Stimulated activated naive CD4-positive, alpha-beta T cell treated with Interleukin-2 at 50 U/mL for 16 hours (primary cell): ENCODE measurements at regions not wholly inside any gene's neighbourhood (a gene's known extent, or its start where the extent isn't known, plus 50 kb on each side); places are given as distances from the start of the nearest gene placed in this dataset.
"Not testable (repeated sequence)": the region's sequence is repeated elsewhere in the genome, so short reads cannot be mapped to it uniquely, and the experiment has no call there.

Experiments used
- DNase-seq: peaks from one replicate; lab custom pipeline; 2025; lab: John Stamatoyannopoulos, UW

DNA sequence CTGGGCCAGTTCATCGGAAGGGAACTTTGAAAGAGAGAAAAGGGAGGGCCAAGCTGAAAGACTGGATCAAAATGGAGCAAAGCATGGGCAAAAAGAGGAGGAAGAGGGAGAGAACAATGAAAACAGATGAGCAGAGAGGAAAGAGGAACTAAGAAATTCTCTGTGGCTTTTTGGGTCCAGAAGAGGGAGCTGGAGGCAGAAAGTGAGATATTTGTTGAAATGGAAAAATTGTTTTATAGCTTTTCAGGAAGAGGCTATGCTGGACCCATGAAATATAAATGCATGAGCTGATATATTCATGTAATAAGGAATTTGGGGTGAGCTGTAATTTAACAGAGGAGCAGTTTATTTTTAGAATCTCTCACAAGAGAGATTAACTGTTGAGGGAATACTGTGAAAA is 457.3 kb downstream of the DMAC1 start:
- no peak for DNase-seq

DNA sequence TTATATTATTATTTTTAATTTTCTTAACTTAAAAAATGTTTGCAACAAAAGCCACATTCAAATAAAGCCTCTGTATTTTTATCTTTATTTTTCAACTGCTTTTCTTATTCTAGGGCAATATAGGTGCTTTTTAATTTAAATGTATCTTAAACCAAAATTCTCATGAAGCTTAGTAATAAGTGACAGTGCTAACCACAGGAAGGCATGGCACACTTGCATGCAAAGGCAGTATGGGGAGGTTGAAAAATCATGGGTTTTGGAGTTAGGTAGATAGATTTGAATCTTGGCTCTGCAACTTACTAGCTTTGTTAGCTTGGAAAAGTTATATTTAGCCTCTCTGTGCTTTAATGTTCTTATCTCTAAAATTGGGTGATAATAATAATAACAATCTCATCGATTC is 458.0 kb downstream of the DMAC1 start:
- DNase-seq = no peak

DNA sequence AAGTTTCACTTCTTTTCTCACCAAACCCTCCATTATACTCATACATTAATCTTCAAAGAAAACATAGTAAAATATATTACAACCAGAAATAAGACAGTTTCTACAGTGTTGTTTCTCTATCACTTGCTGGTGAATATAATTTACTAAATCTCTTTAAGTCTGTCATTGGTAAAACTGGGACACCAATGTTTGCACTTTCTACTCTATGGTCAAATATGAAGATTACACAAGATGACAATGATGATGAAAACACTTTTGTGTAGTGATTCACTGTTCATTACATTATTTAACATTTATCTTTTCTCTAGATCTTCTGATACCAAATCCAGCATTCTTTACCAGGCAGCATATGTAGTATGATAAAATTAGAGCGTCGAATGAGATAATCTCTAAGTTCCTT is 459.1 kb downstream of the DMAC1 start:
- no peak for DNase-seq

DNA sequence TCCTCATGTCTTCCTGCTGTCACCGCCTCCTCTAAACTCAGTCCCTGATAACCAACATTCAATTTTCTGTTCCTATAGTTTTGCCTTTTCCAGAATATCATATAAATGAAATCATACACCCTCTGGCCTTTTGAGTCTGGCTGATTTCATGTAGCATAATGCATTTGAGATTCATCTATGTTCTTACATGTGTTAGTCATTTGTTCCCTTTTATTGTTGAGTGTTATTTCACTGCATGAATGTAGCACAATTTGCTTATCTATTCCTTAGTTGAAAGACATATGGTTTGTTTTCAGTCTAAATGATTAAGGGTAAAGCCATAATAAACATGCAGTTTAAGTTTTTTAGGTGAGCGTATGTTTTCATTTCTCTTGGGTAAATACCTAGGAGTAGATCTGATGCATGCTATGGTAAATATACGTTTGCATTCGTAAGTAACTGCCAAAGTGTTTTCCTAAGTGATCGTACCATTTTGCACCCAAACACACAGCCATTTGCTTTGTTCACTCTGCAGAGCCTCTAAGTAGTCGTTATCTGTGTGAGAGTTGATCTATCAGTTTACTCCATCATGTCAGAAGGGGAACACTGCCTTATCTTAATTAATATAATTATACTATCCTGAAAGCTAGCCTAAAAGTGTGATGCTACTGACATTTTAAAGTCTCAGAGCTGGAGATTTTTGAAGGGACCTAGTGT is 460.8 kb downstream of the DMAC1 start:
- no peak for DNase-seq

DNA sequence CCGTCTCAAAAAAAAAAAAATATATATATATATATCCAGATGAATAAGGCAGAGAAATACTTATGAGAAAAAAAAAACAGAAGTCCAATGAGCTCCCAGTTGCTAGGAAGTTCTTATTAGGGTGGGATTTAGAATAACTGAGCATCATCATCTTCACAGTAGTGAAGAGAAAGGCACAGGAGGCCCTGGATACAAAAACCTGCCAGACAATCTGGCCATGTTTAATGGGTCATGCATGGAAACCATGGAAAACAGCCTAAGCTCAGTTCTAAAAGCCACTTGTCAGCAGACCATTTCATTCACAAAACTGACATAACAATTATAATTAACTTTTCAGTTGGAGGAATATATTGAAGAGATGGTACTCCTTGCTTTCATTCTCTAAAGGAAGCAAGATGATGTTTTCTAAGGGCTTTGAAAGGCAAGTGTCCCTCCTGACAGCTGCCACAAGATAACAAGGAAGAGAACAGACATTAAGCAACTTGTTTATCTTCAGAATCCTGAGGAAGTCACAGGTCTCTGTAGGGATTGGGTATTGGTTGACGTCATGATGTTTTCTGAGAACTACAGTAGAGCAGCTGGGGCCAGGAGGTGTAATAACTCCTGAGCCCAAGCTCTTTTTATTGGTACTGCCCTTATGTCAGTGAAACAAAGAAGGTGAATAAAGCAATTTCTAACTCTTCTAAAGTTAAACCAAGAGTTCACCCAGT is 463.1 kb downstream of the DMAC1 start:
- DNase-seq = no peak

DNA sequence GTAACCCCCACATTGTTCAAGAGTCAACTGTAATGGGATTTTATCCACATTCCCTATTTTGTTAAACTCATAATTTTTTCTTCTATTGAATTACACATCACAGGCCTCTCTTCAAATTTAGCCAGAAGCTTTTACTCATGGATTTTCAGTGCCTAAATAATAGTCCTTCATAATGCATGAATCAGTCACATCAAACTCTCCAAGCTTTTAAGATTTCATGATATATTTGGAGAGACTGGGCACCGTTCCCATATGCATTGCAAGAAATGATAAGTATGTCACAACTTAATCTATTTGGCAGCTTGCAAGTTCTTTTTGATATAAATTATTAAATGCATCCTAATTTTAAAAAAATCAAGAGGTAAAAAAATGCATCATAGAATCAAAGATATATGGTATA is 465.9 kb downstream of the DMAC1 start:
- no peak for DNase-seq

DNA sequence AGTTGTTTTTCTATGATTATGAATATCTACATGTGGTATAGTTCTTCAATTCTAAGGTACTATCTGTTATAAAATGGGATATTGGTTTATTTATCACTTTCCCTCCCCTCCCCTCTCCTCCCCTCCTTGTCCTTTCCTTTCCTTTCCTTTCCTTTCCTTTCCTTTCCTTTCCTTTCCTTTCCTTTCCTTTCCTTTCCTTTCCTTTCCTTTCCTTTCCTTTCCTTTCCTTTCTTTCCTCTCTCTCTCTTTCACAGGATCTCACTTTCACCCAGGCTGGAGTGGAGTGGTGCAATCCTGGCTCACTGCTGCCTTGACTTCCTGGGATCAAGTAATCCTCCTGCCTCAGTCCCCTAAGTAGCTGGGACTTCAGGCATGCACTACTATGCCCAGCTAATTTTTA is 466.8 kb downstream of the DMAC1 start:
- no peak for DNase-seq

DNA sequence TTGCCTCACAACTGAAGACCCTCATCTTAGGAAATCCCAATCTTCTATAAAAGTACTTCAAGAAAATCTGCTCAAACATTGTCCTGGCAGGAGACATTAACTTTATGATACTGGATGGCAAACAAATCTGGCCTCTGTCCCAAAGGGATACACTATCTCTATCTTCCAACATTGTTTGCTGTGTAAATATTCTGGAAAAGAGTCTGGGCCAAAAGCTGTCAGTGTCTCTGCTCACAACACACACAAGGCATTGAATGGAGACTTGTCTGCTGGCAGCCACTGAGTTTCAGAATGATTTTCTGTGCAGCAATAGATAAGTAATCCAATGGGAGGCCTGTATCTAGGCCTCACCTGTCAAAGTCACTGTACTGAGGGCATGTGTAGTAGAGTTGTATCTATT is 471.1 kb downstream of the DMAC1 start:
- DNase-seq = no peak

DNA sequence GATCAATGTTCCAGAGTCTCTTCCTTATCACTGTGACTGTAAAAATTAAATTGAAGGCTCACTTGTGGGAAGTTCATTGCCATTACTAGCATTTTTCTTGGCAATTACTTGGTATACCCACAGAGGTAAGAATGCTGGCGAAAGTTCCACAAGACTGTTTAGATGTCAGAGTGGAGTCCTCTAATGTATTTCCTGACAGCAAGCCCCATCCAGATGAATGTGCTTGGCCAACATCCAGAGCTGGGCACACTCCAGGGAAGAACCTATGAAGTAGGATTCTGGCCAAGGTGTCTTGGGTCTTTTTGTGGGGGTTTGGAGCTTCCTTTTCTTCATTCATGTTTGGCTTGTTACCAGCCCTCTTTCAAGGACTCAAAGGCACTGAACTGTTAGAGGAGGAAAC is 473.6 kb downstream of the DMAC1 start:
- no peak for DNase-seq

DNA sequence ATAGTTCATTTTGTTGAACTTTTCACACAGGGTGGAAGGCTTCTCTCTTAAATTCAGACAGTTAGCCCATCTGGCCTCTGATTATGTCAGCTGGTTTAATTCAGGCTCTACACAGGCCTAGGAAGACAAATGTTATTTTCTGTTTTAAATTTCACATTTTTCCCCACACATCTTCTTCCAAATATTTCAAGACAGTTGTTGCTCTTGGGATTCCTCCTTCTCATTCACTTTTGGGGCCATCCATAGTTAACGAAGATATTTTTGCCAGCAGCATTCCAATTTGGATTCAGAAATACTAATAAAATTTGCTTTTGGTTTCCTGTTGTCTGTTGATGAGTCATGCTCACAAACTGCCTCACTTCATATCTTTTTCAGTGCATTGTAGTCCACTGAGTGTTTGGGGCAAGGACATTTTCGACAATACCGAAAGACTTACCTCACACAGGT is 475.4 kb downstream of the DMAC1 start:
- no peak for DNase-seq

DNA sequence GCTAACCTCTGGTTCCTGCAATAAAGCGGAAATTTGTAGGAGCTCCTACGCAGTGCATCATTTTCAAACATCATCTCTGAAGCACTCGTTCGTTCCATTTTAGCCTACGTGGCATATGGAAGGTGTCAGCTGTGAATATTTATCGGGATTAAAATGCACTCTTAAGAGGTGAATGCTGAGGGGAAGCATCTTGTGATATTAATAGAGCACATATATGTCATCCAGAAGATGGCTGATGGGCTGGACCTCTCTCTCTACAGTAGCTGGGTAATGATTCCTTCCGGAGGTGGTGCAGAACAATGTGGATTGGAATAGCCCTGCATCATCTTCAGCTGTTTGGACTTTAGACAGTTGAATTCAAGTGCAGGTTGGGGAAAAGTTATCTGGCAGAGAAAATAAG is 478.7 kb downstream of the DMAC1 start:
- no peak for DNase-seq

DNA sequence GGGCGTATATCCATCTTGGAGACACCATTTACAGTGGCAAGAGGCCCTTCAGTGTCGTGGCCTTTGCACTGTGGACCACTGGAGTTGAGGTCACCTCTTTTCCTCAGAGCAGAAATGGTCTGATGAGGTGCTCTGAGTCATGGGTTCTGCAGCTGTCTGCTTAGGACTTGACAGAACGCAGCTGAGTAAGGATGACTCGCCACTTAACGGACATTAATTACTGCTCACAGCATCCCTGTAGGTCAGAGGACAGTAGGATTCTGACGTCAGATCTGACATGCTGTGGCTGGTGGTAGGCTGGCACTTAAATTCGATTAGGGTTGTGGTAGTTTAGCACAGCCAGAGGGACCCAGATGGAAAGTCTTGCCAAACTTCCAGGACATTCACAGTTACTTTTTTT is 479.4 kb downstream of the DMAC1 start:
- DNase-seq = no peak

DNA sequence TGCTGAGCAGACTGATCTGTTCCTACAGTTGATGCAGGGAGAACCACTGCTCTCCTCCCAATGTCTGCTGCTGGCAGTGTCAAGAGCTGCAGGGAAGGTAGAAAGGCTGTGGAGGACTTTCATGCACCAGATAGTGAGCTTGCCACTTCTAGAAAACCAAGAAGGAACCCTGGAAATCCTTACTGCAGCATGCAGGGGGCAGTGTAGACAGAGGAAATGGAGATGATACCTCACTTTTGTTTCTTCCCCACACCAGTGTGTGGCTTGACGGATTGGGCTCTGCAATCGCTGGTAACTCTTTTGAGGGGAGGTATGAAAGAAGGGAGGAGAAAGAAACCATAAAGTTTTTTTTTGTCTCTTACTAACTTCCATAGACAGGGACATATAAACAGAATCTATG is 480.7 kb downstream of the DMAC1 start:
- no peak for DNase-seq

DNA sequence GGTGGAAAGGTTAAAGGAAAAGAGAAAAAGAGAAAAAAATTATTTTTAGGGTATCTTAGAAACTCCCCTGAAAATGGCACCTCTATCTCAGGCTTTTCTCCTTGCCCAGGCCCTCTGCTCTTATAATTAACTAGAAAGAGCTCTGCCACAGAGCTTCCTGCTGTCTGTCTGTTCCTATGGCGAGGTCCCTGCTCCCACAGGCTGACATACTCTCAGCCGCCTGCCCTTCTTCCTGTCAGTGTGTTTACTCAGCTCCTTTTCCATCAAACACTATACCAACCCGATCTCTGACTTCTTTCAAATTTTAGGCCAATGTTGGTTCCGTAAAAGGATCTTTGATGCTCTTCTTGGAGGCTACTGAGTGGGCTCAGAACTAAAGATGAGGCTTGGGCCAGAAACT is 482.6 kb downstream of the DMAC1 start:
- DNase-seq = no peak

DNA sequence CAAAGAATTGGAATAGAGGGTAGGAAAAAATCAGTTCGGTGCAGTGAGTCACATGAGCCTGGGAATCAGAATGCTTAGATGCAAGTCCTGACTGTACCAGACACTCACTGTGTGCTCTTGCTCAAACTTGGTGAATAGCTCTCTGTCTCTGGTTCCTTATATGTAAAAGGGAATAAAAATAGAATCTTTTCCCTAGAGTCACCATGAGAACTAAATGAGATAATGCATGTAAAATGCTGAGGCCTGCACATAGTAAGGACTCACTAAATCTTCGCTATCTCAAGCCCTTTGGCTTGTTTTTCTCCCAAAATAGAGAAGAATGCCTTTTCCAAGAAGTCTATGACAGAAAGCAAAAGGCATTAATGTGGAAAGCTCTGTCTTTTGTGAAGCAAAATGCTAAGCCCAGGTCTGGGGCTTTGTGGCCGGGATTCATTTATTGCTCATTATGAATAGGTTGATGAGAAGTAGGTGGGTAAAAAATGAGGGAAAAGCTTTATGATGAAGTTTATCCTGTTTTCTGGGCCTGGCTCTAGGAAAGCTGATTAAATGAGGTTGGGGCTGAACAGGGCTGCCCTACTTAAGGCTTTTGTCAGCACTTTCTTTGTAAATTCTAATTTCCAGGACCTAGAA is 483.3 kb downstream of the DMAC1 start:
- no peak for DNase-seq

DNA sequence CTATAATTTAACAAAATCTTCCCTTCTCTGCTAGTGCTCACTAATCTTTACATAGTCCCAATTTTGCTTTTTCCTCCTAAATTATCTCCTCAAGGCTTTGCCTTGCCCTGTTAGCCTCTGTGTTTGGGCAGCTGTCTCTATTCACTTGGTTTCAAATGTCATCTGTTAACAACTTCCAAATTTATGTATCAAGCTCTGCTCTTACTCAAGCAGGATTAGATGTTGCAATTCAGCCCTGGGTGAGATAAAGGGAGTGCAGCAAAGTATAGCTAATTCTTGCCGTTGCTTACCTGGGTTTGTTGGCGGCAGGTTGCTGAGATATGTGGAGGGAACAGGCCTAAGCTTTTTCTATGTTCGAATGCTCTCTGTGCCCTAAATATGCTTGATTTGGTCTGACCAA is 483.8 kb downstream of the DMAC1 start:
- no peak for DNase-seq

DNA sequence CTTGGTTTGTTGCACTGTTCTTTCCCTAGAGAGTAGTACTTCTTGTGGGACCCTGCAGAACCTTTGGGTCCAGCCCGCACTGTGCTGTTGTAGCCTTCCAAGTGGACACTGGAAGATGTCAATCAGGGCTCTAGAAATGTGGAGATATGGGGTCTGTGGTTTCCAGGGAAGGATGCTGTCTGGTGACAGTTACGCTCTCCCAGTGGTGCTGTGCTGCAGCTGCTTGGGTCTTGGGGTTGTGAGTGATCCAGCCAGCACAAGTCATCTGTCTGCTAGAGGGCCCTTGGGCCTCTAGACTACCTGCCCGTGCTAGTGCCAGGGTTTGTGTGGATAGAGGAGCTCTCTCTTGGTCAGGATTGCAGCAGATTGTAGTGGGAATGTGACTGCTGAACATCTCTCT is 484.5 kb downstream of the DMAC1 start:
- no peak for DNase-seq

DNA sequence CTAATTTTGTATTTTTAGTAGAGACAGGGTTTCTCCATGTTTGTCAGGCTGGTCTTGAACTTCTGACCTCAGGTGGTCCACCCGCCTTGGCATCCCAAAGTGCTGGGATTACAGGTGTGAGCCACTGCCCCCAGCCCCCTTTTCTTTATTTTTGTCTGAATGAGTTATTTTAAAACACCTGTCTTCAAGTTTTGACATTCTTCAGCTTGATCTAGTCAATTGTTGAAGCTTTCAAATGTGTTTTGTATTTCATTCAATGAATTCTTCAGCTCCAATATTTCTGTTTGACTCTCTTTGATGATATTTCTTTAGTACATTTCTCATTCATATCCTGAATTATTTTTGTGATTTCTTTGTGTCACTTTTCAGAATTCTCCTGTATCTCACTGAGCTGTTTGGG is 486.2 kb downstream of the DMAC1 start:
- DNase-seq = no peak

DNA sequence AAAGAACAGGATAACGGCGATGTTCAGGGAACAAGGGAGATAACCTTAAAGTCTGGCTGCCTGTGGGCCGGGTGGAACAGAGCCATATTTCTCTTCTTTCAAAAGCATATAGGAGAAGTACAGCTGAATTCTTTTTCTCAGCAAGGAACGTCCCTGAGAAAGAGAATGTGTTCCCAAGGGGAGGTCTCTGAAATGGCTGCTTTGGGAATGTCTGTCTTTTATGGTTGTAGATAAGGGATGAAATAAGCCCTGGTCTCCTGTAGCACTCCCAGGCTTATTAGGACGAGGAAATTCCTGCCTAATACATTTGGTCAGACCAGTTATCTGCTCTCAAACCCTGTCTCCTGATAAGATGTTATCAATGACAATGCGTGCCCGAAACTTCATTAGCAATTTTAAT is 490.5 kb downstream of the DMAC1 start:
- not testable (repeated sequence) for DNase-seq

DNA sequence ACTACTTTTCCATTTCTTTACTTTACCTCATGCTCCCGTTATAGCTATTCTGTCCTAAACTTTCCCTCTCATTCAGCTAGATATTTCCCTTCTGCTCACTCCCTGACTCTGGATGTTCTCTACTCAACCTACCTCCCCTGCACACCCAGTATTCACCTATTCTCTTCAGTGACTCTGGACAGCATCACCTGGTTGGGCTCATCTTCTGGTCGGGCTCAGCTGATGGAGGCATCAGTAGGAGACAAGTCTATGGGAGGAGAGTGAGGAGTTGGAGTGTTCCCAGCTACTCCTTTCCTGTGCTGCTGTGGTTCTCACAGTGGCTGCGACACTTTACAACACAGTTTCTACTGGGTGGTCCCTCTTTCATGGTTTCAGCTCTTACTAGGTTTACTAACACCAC is 493.9 kb downstream of the DMAC1 start:
- DNase-seq = no peak

DNA sequence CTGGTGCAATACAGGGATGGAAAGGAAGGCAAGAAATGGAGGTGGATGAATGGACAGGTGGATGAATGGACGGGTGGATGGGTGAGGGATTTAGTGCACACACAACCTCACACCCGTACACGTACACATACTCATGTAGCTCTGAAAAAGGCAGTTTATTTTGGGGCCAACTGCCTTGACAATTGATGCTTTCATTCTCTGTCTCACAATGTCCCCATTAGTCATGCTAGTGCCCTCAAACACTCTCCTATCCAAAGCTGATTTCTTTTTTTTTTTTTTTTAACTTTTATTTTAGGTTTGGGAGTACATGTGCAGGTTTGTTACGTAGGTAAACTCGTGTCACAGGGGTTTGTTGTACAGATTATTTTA is 495.0 kb downstream of the DMAC1 start:
- DNase-seq = no peak

DNA sequence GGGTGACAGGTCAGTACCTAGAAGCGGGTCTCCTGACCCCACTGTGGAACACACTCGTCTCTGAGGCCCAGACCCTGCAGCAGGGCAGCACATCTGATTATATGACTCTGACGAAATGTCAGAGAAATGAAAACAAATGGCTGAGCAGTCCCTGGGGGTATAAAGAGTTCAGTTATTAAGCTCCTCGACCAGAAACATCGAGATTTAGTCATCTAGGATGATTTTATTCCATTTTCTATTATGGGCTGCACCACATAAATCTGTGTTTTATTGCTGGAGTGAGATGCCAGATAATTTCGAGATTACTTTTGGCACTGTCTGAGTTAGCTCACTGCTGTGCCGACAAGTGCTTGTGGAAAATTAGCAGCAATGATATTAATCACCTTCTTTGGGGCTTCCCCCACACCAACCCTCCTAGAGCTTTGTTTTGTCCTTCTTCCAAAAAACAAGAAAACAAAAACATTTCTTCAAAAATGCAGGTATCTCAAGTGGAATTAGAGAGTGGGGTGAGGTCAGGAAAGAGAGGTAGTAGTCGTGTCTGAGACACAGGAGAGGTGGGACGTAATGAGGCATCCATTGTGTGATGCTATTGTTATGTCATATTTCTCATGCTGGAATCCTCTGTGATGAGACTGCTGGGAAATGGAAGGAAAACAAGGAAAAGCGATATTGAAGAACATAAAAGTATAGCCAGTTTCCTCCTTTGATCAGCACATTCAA is 495.5 kb downstream of the DMAC1 start:
- no peak for DNase-seq

DNA sequence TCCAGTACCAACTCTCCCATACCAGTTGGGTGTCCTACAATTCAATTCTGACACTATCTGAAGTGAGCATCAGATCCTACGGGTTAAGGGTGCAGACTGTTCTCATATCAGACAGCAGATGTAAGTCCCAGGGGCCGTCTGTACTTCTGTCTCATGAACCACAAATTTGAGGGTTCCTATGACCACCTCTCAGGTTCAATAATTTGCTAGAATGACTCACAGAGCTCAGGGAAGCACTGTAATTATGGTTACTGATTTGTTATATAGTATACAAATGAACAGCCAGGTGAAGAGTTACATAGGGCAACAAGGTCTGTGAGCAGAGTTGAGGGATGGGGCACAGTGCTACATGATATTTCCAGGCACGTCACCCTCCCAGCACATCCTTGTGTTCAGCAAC is 499.1 kb downstream of the DMAC1 start:
- DNase-seq = no peak
